Panc1 (cell line): ENCODE measurements at regions not wholly inside any gene's neighbourhood (a gene's known extent, or its start where the extent isn't known, plus 50 kb on each side); places are given as distances from the start of the nearest gene placed in this dataset.

ENCODE experiments used
- ATAC-seq: fragments of 200-7000 bp; cut with Tn5 transposase; 2 replicates; pipeline ENCODE4 v1.9.1; 2020; ENCODE audit warnings: mild to moderate bottlenecking, moderate library complexity
- BruUV-seq: library from RNA; stranded (reverse); fragments of 400-500 nt; replicated peaks from 2 replicates; lab custom pipeline; 2021; lab: Mats Ljungman, UMichigan
- CTCF ChIA-PET: fragments of 300-600 bp; sonication (Branson Sonifier 250); formaldehyde crosslinking; loops from one replicate; lab custom pipeline; 2022; ENCODE audit warnings: antibody characterized with exemption; lab: Charles Lee
- POLR2A ChIA-PET: fragments of 300-600 bp; sonication (Branson Sonifier 250); formaldehyde crosslinking; loops from one replicate; lab custom pipeline; 2022; ENCODE audit warnings: antibody characterized with exemption; lab: Charles Lee
- DNase-seq: peaks from one replicate; pipeline ENCODE4 v3.0.0-alpha.2; 2010; ENCODE audit warnings: low read depth, low spot score
- H3K27ac ChIP-seq: 2 replicates; pipeline ENCODE4 v1.5.1; 2011; ENCODE audit warnings: mild to moderate bottlenecking, low read length, inconsistent platforms
- H3K27me3 ChIP-seq: fragments of 200-500 bp; sonication (Bioruptor generic); 2 replicates; pipeline ENCODE4 v1.6.0; 2014; ENCODE audit warnings: low read length, inconsistent platforms; ENCODE audit not compliant: control insufficient read depth, insufficient read depth
- H3K36me3 ChIP-seq: fragments of 200-500 bp; sonication (Bioruptor generic); 2 replicates; pipeline ENCODE4 v1.5.1; 2014; ENCODE audit warnings: inconsistent platforms, mild to moderate bottlenecking, low read length, moderate library complexity; ENCODE audit not compliant: control insufficient read depth, insufficient read depth
- H3K4me1 ChIP-seq: 2 replicates; pipeline ENCODE4 v1.5.1; 2011; ENCODE audit warnings: inconsistent platforms, mild to moderate bottlenecking, low read length, moderate library complexity; ENCODE audit not compliant: control insufficient read depth, insufficient read depth
- H3K4me3 ChIP-seq, 2 experiments: 2 replicates each; pipeline ENCODE4 v1.5.1; 2011 to 2012; ENCODE audit warnings: low read depth in 2 of 2, low read length in 2 of 2, mild to moderate bottlenecking in 2 of 2, inconsistent platforms in 1 of 2, moderate library complexity in 1 of 2
- H3K9me3 ChIP-seq: fragments of 200-500 bp; sonication (Bioruptor generic); 2 replicates; pipeline ENCODE4 v1.5.1; 2014; ENCODE audit warnings: low read depth, mild to moderate bottlenecking, inconsistent platforms, low read length, moderate library complexity; ENCODE audit not compliant: control insufficient read depth, insufficient read depth
- POLR2AphosphoS5 ChIP-seq: IDR thresholded peaks from 2 replicates; pipeline ENCODE4 v1.6.1; 2012; ENCODE audit warnings: mild to moderate bottlenecking, low read depth, low read length, moderate library complexity
- SIN3A ChIP-seq: IDR thresholded peaks from 2 replicates; pipeline ENCODE4 v1.6.1; 2012; ENCODE audit warnings: low read depth, mild to moderate bottlenecking, low read length, moderate library complexity, borderline replicate concordance; ENCODE audit not compliant: insufficient read depth
- TCF7L2 ChIP-seq: IDR thresholded peaks from 2 replicates; pipeline ENCODE4 v1.6.1; 2011; ENCODE audit warnings: mild to moderate bottlenecking, low read depth, low read length, inconsistent platforms
- in situ Hi-C: cut with HindIII; loops from 2 replicates; pipeline ENCODE4 v1.10.0; 2016; ENCODE audit warnings: low sequenced_read_pairs, low pct_unique_long_range_greater_than_20kb
- intact Hi-C: fragments of 100-400 bp; cut with micrococcal nuclease; formaldehyde crosslinking; loops from one replicate; pipeline ENCODE4 v1.10.0; 2022; ENCODE audit not compliant: unreplicated experiment
- TF ChIP-seq, protein P1 (sequence below): fragments of 450-650 bp; IDR thresholded peaks from 2 replicates; pipeline ENCODE4 v1.5.1; 2017; ENCODE audit warnings: mild to moderate bottlenecking
- TF ChIP-seq, protein P2 (sequence below), 2 experiments: IDR thresholded peaks; 2 replicates each; pipeline ENCODE4 v1.6.1; 2011 to 2012; ENCODE audit warnings: low read depth in 2 of 2, control low read depth in 1 of 2, low read length in 1 of 2, mild to moderate bottlenecking in 1 of 2, moderate library complexity in 1 of 2; ENCODE audit not compliant: insufficient read depth in 1 of 2

DNA sequence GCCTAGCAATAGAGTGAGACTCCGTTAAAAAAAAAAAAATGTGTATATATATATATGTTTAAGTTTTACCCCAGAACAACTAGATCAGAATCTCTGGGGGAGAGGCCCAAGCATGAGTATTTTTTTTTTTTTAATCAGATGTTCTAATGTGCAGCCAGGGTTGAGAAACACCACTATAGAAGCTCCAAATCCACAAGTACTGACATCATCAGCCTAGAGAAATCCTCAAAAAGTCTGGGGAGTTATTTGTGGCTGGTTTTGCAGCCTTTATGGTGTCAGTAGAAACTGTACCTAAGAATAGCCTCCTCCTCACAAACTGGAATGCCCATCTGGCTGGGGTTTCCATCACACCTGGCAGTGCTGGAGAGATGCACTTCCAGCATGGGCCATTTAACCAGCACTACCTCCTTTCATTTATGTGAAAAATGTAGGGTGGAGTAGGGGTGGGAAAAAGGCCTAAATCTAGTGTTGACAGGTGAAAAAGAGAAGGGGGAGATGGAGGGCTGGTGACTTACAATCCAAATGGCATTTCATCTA lies 93.5 kb downstream of the CBLL2 start:
- ChIA-PET POLR2A (no interaction called here), CTCF (no interaction called here)
- Histone ChIP-seq H3K4me3 (no peak overlapping the region), H3K36me3 (no peaks in the 10 kb centered on the region), H3K27me3 (no peaks in the 10 kb centered on the region), H3K27ac (no peak overlapping the region), H3K9me3 (no peaks in the 10 kb centered on the region), H3K4me1 (no peaks in the 10 kb centered on the region)
- intact Hi-C loops (no loop called here), in situ Hi-C loops (no loop called here)
- BruUV-seq, result no TSS peak
- ATAC-seq (no peak), DNase-seq (no peak)
- TF ChIP-seq TCF7L2 (no peak), SIN3A (no peak), POLR2AphosphoS5 (no peak)
- TF ChIP-seq, protein P1, sequence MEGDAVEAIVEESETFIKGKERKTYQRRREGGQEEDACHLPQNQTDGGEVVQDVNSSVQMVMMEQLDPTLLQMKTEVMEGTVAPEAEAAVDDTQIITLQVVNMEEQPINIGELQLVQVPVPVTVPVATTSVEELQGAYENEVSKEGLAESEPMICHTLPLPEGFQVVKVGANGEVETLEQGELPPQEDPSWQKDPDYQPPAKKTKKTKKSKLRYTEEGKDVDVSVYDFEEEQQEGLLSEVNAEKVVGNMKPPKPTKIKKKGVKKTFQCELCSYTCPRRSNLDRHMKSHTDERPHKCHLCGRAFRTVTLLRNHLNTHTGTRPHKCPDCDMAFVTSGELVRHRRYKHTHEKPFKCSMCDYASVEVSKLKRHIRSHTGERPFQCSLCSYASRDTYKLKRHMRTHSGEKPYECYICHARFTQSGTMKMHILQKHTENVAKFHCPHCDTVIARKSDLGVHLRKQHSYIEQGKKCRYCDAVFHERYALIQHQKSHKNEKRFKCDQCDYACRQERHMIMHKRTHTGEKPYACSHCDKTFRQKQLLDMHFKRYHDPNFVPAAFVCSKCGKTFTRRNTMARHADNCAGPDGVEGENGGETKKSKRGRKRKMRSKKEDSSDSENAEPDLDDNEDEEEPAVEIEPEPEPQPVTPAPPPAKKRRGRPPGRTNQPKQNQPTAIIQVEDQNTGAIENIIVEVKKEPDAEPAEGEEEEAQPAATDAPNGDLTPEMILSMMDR, result no peak

DNA sequence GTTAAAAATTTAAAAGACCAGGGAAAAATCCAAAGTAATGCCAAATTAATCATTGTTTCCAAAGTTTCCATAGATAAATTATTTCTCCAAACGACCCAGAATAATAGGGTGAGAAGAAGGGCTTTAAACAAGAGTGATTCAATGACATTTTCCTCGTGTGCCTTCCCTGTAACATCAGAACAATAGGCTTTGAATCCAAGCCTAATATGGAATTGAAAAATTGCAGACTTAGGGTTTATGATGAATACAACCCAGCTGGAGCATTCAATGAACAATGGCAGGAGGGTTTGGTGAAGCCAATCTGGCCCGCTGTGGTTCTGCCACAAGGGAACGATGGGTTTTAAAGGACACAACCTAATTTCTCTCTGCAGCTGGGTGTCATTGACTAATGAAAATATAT lies 94.2 kb downstream of the CBLL2 start:
- ChIA-PET CTCF (no interaction called here), POLR2A (no interaction called here)
- H3K27me3 ChIP-seq, result no peaks in the 10 kb centered on the region
- no peaks in the 10 kb centered on the region for H3K9me3 ChIP-seq
- H3K36me3 ChIP-seq, result no peaks in the 10 kb centered on the region
- no TSS peak for BruUV-seq
- DNase-seq, result no peak
- H3K4me3 ChIP-seq, result no peak overlapping the region
- no peaks in the 10 kb centered on the region for H3K4me1 ChIP-seq
- intact Hi-C loops (no loop called here), in situ Hi-C loops (no loop called here)
- TF ChIP-seq POLR2AphosphoS5 (no peak), TCF7L2 (no peak), SIN3A (no peak)
- TF ChIP-seq, protein P2, sequence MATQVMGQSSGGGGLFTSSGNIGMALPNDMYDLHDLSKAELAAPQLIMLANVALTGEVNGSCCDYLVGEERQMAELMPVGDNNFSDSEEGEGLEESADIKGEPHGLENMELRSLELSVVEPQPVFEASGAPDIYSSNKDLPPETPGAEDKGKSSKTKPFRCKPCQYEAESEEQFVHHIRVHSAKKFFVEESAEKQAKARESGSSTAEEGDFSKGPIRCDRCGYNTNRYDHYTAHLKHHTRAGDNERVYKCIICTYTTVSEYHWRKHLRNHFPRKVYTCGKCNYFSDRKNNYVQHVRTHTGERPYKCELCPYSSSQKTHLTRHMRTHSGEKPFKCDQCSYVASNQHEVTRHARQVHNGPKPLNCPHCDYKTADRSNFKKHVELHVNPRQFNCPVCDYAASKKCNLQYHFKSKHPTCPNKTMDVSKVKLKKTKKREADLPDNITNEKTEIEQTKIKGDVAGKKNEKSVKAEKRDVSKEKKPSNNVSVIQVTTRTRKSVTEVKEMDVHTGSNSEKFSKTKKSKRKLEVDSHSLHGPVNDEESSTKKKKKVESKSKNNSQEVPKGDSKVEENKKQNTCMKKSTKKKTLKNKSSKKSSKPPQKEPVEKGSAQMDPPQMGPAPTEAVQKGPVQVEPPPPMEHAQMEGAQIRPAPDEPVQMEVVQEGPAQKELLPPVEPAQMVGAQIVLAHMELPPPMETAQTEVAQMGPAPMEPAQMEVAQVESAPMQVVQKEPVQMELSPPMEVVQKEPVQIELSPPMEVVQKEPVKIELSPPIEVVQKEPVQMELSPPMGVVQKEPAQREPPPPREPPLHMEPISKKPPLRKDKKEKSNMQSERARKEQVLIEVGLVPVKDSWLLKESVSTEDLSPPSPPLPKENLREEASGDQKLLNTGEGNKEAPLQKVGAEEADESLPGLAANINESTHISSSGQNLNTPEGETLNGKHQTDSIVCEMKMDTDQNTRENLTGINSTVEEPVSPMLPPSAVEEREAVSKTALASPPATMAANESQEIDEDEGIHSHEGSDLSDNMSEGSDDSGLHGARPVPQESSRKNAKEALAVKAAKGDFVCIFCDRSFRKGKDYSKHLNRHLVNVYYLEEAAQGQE (IDR thresholded peaks at IDR 0.05; ENCODE audit: insufficient read depth in 1 of 2, low read depth in 2 of 2, low read length in 1 of 2), result no peak
- TF ChIP-seq, protein P1, result no peak
- no peak overlapping the region for H3K27ac ChIP-seq
- no peak for ATAC-seq
